ENCODE measurements at regions not wholly inside any gene's neighbourhood (a gene's known extent, or its start where the extent isn't known, plus 50 kb on each side); places are given as distances from the start of the nearest gene placed in this dataset.

- no peak for TF ChIP-seq ZBTB7A (IDR thresholded peaks at IDR 0.05; ENCODE audit: low read depth)
- no peak for TF ChIP-seq REST (IDR thresholded peaks at IDR 0.05; ENCODE audit: low read depth)
- TF ChIP-seq TAF1 (IDR thresholded peaks at IDR 0.05; ENCODE audit: low read depth): no peak
- no peak for TF ChIP-seq RAD21 (IDR thresholded peaks at IDR 0.05; ENCODE audit: low read depth)
- TF ChIP-seq EGR1 (IDR thresholded peaks at IDR 0.05): no peak
- TF ChIP-seq EP300 (IDR thresholded peaks at IDR 0.05; ENCODE audit: borderline replicate concordance): no peak
- no peak for TF ChIP-seq TCF12 (IDR thresholded peaks at IDR 0.05; ENCODE audit: low read depth)
- no peak for TF ChIP-seq MAX (IDR thresholded peaks at IDR 0.05)
- no peak for TF ChIP-seq NFIC (IDR thresholded peaks at IDR 0.05)
These were observed 331.1 kb upstream of the KLF12 start for GRCh38 chr13:74465271-74465670.

- no peak for TF ChIP-seq CEBPB (IDR thresholded peaks at IDR 0.05)
- TF ChIP-seq REST (IDR thresholded peaks at IDR 0.05; ENCODE audit: low read depth): no peak
- no peak for TF ChIP-seq NFIC (IDR thresholded peaks at IDR 0.05)
- no peak for TF ChIP-seq EGR1 (IDR thresholded peaks at IDR 0.05)
- TF ChIP-seq USF1 (IDR thresholded peaks at IDR 0.05): no peak
- no peak for TF ChIP-seq EP300 (IDR thresholded peaks at IDR 0.05; ENCODE audit: borderline replicate concordance)
- TF ChIP-seq ZBTB7A (IDR thresholded peaks at IDR 0.05; ENCODE audit: low read depth): no peak
- TF ChIP-seq MAX (IDR thresholded peaks at IDR 0.05): no peak
These were observed 330.5 kb upstream of the KLF12 start for GRCh38 chr13:74464670-74465069.

- TF ChIP-seq YY1 (IDR thresholded peaks at IDR 0.05; ENCODE audit: low read depth) (no peak), RAD21 (IDR thresholded peaks at IDR 0.05; ENCODE audit: low read depth) (no peak)
These were observed 326.8 kb upstream of the KLF12 start for GRCh38 chr13:74461011-74461410.

- no peak for TF ChIP-seq NFIC (IDR thresholded peaks at IDR 0.05)
- no peak for TF ChIP-seq TCF12 (IDR thresholded peaks at IDR 0.05; ENCODE audit: low read depth)
- no peak for TF ChIP-seq CEBPB (IDR thresholded peaks at IDR 0.05)
- no peak for TF ChIP-seq USF1 (IDR thresholded peaks at IDR 0.05)
- no peak for TF ChIP-seq REST (IDR thresholded peaks at IDR 0.05; ENCODE audit: low read depth)
- no peak for TF ChIP-seq CREB1 (IDR thresholded peaks at IDR 0.05; ENCODE audit: low read depth)
- no peak for TF ChIP-seq ZBTB7A (IDR thresholded peaks at IDR 0.05; ENCODE audit: low read depth)
- no peak for TF ChIP-seq TAF1 (IDR thresholded peaks at IDR 0.05; ENCODE audit: low read depth)
- TF ChIP-seq EGR1 (IDR thresholded peaks at IDR 0.05): no peak
- no peak for TF ChIP-seq TEAD4 (IDR thresholded peaks at IDR 0.05)
- TF ChIP-seq MAX (IDR thresholded peaks at IDR 0.05): no peak
- TF ChIP-seq EP300 (IDR thresholded peaks at IDR 0.05; ENCODE audit: borderline replicate concordance): no peak
- TF ChIP-seq RAD21 (IDR thresholded peaks at IDR 0.05; ENCODE audit: low read depth): no peak
These were observed 318.7 kb upstream of the KLF12 start for GRCh38 chr13:74452881-74453280.

- TF ChIP-seq REST (IDR thresholded peaks at IDR 0.05; ENCODE audit: low read depth) (no peak), TCF12 (IDR thresholded peaks at IDR 0.05; ENCODE audit: low read depth) (no peak), YY1 (IDR thresholded peaks at IDR 0.05; ENCODE audit: low read depth) (no peak), CREB1 (IDR thresholded peaks at IDR 0.05; ENCODE audit: low read depth) (no peak), FOXM1 (IDR thresholded peaks at IDR 0.05; ENCODE audit: borderline replicate concordance, low read depth) (no peak), EP300 (IDR thresholded peaks at IDR 0.05; ENCODE audit: borderline replicate concordance) (no peak), CEBPB (IDR thresholded peaks at IDR 0.05) (no peak), EGR1 (IDR thresholded peaks at IDR 0.05) (no peak)
These were observed 318.0 kb upstream of the KLF12 start for GRCh38 chr13:74452176-74452575.

Measured in Ishikawa (cell line).